ENCODE measurements at regions not wholly inside any gene's neighbourhood (a gene's known extent, or its start where the extent isn't known, plus 50 kb on each side); places are given as distances from the start of the nearest gene placed in this dataset.
"Not testable (repeated sequence)": the region's sequence is repeated elsewhere in the genome, so short reads cannot be mapped to it uniquely, and the experiment has no call there.

- no peak overlapping the region for H3K9ac ChIP-seq (ENCODE audit: low read depth in 1 of 2, low read length in 2 of 2)
- H3K27me3 ChIP-seq (ENCODE audit: control insufficient read depth in 2 of 2, insufficient read depth in 2 of 2, low read length in 2 of 2) = no peaks in the 10 kb centered on the region
- H3K4me3 ChIP-seq (ENCODE audit: low read length in 2 of 2) = no peak overlapping the region
- H3K9me3 ChIP-seq (ENCODE audit: control insufficient read depth in 2 of 2, low read length in 2 of 2) = no peaks in the 10 kb centered on the region
- no peak overlapping the region for H3K27ac ChIP-seq (ENCODE audit: low read depth in 2 of 2, low read length in 2 of 2)
- H3K36me3 ChIP-seq (ENCODE audit: control insufficient read depth in 2 of 2, insufficient read depth in 2 of 2, low read length in 2 of 2) = no peaks in the 10 kb centered on the region
- H3K4me1 ChIP-seq (ENCODE audit: control insufficient read depth in 2 of 2, insufficient read depth in 2 of 2, low read length in 2 of 2) = no peaks in the 10 kb centered on the region
Observed at GRCh38 chr16:17930280-17930679, 406.3 kb downstream of the NPIPA8 start.

- no peaks in the 10 kb centered on the region for H3K4me1 ChIP-seq (ENCODE audit: control insufficient read depth in 2 of 2, insufficient read depth in 2 of 2, low read length in 2 of 2)
- H3K27ac ChIP-seq (ENCODE audit: low read depth in 2 of 2, low read length in 2 of 2) = no peak overlapping the region
- H3K36me3 ChIP-seq (ENCODE audit: control insufficient read depth in 2 of 2, insufficient read depth in 2 of 2, low read length in 2 of 2) = no peaks in the 10 kb centered on the region
- H3K9ac ChIP-seq (ENCODE audit: low read depth in 1 of 2, low read length in 2 of 2) = no peak overlapping the region
- no peaks in the 10 kb centered on the region for H3K27me3 ChIP-seq (ENCODE audit: control insufficient read depth in 2 of 2, insufficient read depth in 2 of 2, low read length in 2 of 2)
- H3K4me3 ChIP-seq (ENCODE audit: low read length in 2 of 2) = no peak overlapping the region
- H3K9me3 ChIP-seq (ENCODE audit: control insufficient read depth in 2 of 2, low read length in 2 of 2) = no peaks in the 10 kb centered on the region
Observed at GRCh38 chr16:17926866-17927399, 409.6 kb downstream of the NPIPA8 start.

- H3K9ac ChIP-seq (ENCODE audit: low read depth in 1 of 2, low read length in 2 of 2) = no peak overlapping the region
Observed at GRCh38 chr16:17926461-17926860, 410.1 kb downstream of the NPIPA8 start.

GRCh38 chr16:17925761-17926160 lies 410.8 kb downstream of the NPIPA8 start:
- Histone ChIP-seq H3K36me3 (ENCODE audit: control insufficient read depth in 2 of 2, insufficient read depth in 2 of 2, low read length in 2 of 2) (no peaks in the 10 kb centered on the region), H3K27me3 (ENCODE audit: control insufficient read depth in 2 of 2, insufficient read depth in 2 of 2, low read length in 2 of 2) (no peaks in the 10 kb centered on the region), H3K9me3 (ENCODE audit: control insufficient read depth in 2 of 2, low read length in 2 of 2) (no peaks in the 10 kb centered on the region), H3K27ac (ENCODE audit: low read depth in 2 of 2, low read length in 2 of 2) (no peak overlapping the region), H3K4me1 (ENCODE audit: control insufficient read depth in 2 of 2, insufficient read depth in 2 of 2, low read length in 2 of 2) (no peaks in the 10 kb centered on the region), H3K9ac (ENCODE audit: low read depth in 1 of 2, low read length in 2 of 2) (no peak overlapping the region), H3K4me3 (ENCODE audit: low read length in 2 of 2) (no peak overlapping the region)

More at GRCh38 chr16:17926461-17926860, 410.1 kb downstream of the NPIPA8 start:
- Histone ChIP-seq H3K9me3 (ENCODE audit: control insufficient read depth in 2 of 2, low read length in 2 of 2) (no peaks in the 10 kb centered on the region), H3K27ac (ENCODE audit: low read depth in 2 of 2, low read length in 2 of 2) (no peak overlapping the region), H3K4me1 (ENCODE audit: control insufficient read depth in 2 of 2, insufficient read depth in 2 of 2, low read length in 2 of 2) (no peaks in the 10 kb centered on the region), H3K4me3 (ENCODE audit: low read length in 2 of 2) (no peak overlapping the region), H3K36me3 (ENCODE audit: control insufficient read depth in 2 of 2, insufficient read depth in 2 of 2, low read length in 2 of 2) (no peaks in the 10 kb centered on the region), H3K27me3 (ENCODE audit: control insufficient read depth in 2 of 2, insufficient read depth in 2 of 2, low read length in 2 of 2) (no peaks in the 10 kb centered on the region)

- H3K36me3 ChIP-seq (ENCODE audit: control insufficient read depth in 2 of 2, insufficient read depth in 2 of 2, low read length in 2 of 2) = no peaks in the 10 kb centered on the region
- no peak overlapping the region for H3K4me3 ChIP-seq (ENCODE audit: low read length in 2 of 2)
- H3K9ac ChIP-seq (ENCODE audit: low read depth in 1 of 2, low read length in 2 of 2) = no peak overlapping the region
- no peaks in the 10 kb centered on the region for H3K27me3 ChIP-seq (ENCODE audit: control insufficient read depth in 2 of 2, insufficient read depth in 2 of 2, low read length in 2 of 2)
- no peak overlapping the region for H3K27ac ChIP-seq (ENCODE audit: low read depth in 2 of 2, low read length in 2 of 2)
- H3K4me1 ChIP-seq (ENCODE audit: control insufficient read depth in 2 of 2, insufficient read depth in 2 of 2, low read length in 2 of 2) = no peaks in the 10 kb centered on the region
- peaks cover 0 to 2% of the 10 kb centered on the region in 2 donors for H3K9me3 ChIP-seq (ENCODE audit: control insufficient read depth in 2 of 2, low read length in 2 of 2)
Observed at GRCh38 chr16:17921357-17921978, 415.1 kb downstream of the NPIPA8 start.

- no peaks in the 10 kb centered on the region for H3K27me3 ChIP-seq (ENCODE audit: control insufficient read depth in 2 of 2, insufficient read depth in 2 of 2, low read length in 2 of 2)
- H3K9me3 ChIP-seq (ENCODE audit: control insufficient read depth in 2 of 2, low read length in 2 of 2) = peaks cover 3 to 6% of the 10 kb centered on the region in 2 donors
- no peaks in the 10 kb centered on the region for H3K36me3 ChIP-seq (ENCODE audit: control insufficient read depth in 2 of 2, insufficient read depth in 2 of 2, low read length in 2 of 2)
- H3K27ac ChIP-seq (ENCODE audit: low read depth in 2 of 2, low read length in 2 of 2) = no peak overlapping the region
- H3K4me1 ChIP-seq (ENCODE audit: control insufficient read depth in 2 of 2, insufficient read depth in 2 of 2, low read length in 2 of 2) = no peaks in the 10 kb centered on the region
- no peak overlapping the region for H3K9ac ChIP-seq (ENCODE audit: low read depth in 1 of 2, low read length in 2 of 2)
- no peak overlapping the region for H3K4me3 ChIP-seq (ENCODE audit: low read length in 2 of 2)
Observed at GRCh38 chr16:17917316-17918019, 419.1 kb downstream of the NPIPA8 start.

- no peaks in the 10 kb centered on the region for H3K4me1 ChIP-seq (ENCODE audit: control insufficient read depth in 2 of 2, insufficient read depth in 2 of 2, low read length in 2 of 2)
- no peak overlapping the region for H3K4me3 ChIP-seq (ENCODE audit: low read length in 2 of 2)
- no peak overlapping the region for H3K9ac ChIP-seq (ENCODE audit: low read depth in 1 of 2, low read length in 2 of 2)
- no peaks in the 10 kb centered on the region for H3K27me3 ChIP-seq (ENCODE audit: control insufficient read depth in 2 of 2, insufficient read depth in 2 of 2, low read length in 2 of 2)
- H3K27ac ChIP-seq (ENCODE audit: low read depth in 2 of 2, low read length in 2 of 2) = no peak overlapping the region
- no peaks in the 10 kb centered on the region for H3K36me3 ChIP-seq (ENCODE audit: control insufficient read depth in 2 of 2, insufficient read depth in 2 of 2, low read length in 2 of 2)
- H3K9me3 ChIP-seq (ENCODE audit: control insufficient read depth in 2 of 2, low read length in 2 of 2) = peaks cover 3 to 6% of the 10 kb centered on the region in 2 donors
Observed at GRCh38 chr16:17915791-17916190, 420.7 kb downstream of the NPIPA8 start.

GRCh38 chr16:17914168-17914567 lies 422.4 kb downstream of the NPIPA8 start:
- Histone ChIP-seq H3K9ac (ENCODE audit: low read depth in 1 of 2, low read length in 2 of 2) (no peak overlapping the region), H3K4me1 (ENCODE audit: control insufficient read depth in 2 of 2, insufficient read depth in 2 of 2, low read length in 2 of 2) (no peaks in the 10 kb centered on the region), H3K36me3 (ENCODE audit: control insufficient read depth in 2 of 2, insufficient read depth in 2 of 2, low read length in 2 of 2) (no peaks in the 10 kb centered on the region), H3K27ac (ENCODE audit: low read depth in 2 of 2, low read length in 2 of 2) (no peak overlapping the region), H3K9me3 (ENCODE audit: control insufficient read depth in 2 of 2, low read length in 2 of 2) (peaks cover 3 to 6% of the 10 kb centered on the region in 2 donors), H3K27me3 (ENCODE audit: control insufficient read depth in 2 of 2, insufficient read depth in 2 of 2, low read length in 2 of 2) (no peaks in the 10 kb centered on the region), H3K4me3 (ENCODE audit: low read length in 2 of 2) (no peak overlapping the region)

- not testable (repeated sequence) for H3K27ac ChIP-seq (ENCODE audit: low read depth in 2 of 2, low read length in 2 of 2); H3K9me3 ChIP-seq (ENCODE audit: control insufficient read depth in 2 of 2, low read length in 2 of 2); H3K36me3 ChIP-seq (ENCODE audit: control insufficient read depth in 2 of 2, insufficient read depth in 2 of 2, low read length in 2 of 2); H3K9ac ChIP-seq (ENCODE audit: low read depth in 1 of 2, low read length in 2 of 2); H3K27me3 ChIP-seq (ENCODE audit: control insufficient read depth in 2 of 2, insufficient read depth in 2 of 2, low read length in 2 of 2); H3K4me3 ChIP-seq (ENCODE audit: low read length in 2 of 2); H3K4me1 ChIP-seq (ENCODE audit: control insufficient read depth in 2 of 2, insufficient read depth in 2 of 2, low read length in 2 of 2)
Observed at GRCh38 chr16:17911578-17911977, 425.0 kb downstream of the NPIPA8 start.

- H3K4me3 ChIP-seq (ENCODE audit: low read length in 2 of 2); H3K36me3 ChIP-seq (ENCODE audit: control insufficient read depth in 2 of 2, insufficient read depth in 2 of 2, low read length in 2 of 2); H3K9me3 ChIP-seq (ENCODE audit: control insufficient read depth in 2 of 2, low read length in 2 of 2); H3K9ac ChIP-seq (ENCODE audit: low read depth in 1 of 2, low read length in 2 of 2); H3K27me3 ChIP-seq (ENCODE audit: control insufficient read depth in 2 of 2, insufficient read depth in 2 of 2, low read length in 2 of 2); H3K27ac ChIP-seq (ENCODE audit: low read depth in 2 of 2, low read length in 2 of 2); H3K4me1 ChIP-seq (ENCODE audit: control insufficient read depth in 2 of 2, insufficient read depth in 2 of 2, low read length in 2 of 2): not testable (repeated sequence)
Observed at GRCh38 chr16:17906626-17907025, 429.9 kb downstream of the NPIPA8 start.
